ENCODE measurements at regions not wholly inside any gene's neighbourhood (a gene's known extent, or its start where the extent isn't known, plus 50 kb on each side); places are given as distances from the start of the nearest gene placed in this dataset.
"Not testable (repeated sequence)": the region's sequence is repeated elsewhere in the genome, so short reads cannot be mapped to it uniquely, and the experiment has no call there.

DNA sequence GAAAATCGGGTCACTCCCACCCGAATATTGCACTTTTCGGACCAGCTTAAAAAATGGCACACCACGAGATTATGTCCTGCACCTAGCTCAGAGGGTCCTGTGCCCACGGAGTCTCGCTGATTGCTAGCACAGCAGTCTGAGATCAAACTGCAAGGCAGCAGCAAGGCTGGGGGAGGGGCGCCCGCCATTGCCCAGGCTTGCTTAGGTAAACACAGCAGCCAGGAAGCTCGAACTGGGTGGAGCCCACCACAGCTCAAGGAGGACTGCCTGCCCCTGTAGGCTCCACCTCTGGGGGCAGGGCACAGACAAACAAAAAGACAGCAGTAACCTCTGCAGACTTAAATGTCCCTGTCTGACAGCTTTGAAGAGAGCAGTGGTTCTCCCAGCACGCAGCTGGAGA, 405.3 kb downstream of the PTH2R start:
- not testable (repeated sequence) for DNase-seq

GRCh38 chr2:208819190-208819589, 412.6 kb downstream of the PTH2R start:
- no peak for DNase-seq

GRCh38 chr2:208820014-208820688, 413.6 kb downstream of the PTH2R start:
- peak in 1 of 2 experiments; percentile 16 for DNase-seq

GRCh38 chr2:208827109-208827508, 420.5 kb downstream of the PTH2R start:
- DNase-seq, result no peak

DNA sequence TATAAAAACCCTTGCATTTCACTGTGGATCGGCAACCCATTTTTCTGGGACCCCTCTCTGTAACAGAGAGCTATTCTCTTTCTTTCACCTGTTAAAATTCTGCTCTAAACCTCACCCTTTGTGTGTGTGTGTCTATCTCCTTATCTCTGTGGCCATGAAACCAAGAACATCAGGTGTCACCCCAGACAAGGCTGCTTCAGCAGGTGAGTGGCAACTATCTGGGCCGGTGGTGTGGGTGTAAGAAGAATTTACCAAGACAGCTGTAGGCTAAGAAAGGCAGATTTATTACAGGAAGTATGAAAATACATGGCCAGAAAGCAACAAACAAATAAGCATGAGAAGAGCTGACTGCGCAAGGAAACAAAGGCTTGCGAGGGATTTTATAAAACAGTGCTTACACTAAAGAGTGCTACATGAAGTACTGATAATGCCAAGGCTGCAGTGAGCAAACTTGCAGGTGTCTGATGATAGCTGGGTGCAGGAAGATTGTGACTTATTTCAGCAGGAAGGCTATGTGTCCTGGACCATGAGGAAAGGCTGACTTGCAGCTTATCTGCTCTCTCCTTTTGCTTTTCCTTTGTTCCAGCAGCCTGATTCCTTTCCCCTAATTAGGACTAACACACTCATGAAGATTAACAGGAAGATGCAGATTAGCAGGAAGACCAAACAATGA, 421.1 kb downstream of the PTH2R start:
- DNase-seq, result no peak

- no peak for DNase-seq
Observed at GRCh38 chr2:208830203-208830602, 423.6 kb downstream of the PTH2R start.

DNA sequence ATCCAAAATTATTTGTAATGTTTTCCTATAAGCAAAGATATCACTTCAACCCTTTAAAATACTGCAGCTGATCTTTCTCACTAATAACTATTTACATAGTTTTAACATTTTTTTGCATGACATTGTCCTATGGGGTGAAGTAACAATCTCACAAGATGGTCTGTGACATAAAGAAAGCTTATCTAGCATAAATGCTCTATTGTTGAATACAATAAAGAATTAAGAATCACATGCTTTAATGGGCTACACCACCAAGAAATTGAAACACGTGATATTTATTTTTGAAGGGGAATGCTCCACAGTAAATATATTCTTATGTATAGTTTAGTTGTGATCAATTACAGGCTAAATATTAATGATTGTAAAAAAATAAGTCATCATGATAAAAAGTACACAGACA, 441.1 kb downstream of the PTH2R start:
- no peak for DNase-seq

DNA sequence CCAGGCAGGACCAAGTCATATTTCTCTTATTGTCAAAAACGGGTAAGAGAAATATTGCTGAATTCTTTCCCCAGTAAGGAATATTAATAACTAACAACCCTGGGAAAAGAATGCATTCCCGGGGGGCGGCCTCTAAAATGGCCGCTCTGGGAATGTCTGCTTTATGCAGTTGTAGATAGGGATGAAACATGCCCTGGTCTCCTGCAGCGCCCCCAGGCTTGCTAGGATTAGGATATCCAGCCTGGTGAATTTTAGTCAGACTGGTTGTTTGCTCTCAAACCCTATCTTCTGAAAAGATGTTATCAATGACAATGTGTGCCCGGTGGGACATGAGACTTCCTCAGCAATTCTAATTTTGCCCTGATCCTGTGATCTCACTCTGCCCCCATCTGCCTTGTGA, 448.1 kb downstream of the PTH2R start:
- DNase-seq, result no peak

- DNase-seq, result no peak
Observed at GRCh38 chr2:208867374-208867773, 460.8 kb downstream of the PTH2R start.

DNA sequence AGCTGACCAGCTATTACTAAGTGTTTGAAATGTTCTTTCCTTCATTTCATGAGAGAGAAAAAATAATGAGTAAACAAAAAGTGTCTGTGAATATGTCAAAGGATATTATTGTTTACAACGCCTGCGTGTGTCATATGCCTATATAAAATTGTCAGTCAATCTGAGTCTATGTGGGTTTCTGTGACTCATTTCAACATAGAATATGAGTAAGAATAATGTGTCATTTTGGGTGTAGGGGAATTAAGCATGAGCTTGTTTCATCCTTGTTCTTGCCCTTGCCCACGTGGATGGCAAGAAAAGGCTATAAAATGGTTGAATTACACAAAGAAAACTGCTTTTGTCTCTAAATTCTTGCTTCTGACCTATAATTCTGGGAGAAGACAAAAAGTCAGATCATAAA, 466.0 kb downstream of the PTH2R start:
- no peak for DNase-seq

DNA sequence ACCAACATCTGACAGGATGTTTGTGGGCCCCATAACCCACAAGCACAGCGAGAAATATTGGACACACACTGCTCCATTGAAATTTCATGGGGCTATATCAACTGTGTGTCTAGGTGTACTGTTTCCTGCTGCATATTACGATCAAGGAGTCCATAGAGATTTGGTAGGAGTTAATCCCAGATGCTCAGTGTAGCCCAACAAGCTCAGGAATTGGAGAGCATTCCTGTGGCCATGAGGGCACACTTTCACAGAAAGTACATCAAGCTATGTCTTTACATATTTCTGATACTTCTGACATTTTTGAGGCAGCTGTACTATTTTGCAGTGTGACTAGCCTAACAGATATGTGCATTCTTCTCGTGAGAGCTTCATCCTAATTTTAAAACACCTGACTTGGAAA, 473.1 kb downstream of the PTH2R start:
- no peak for DNase-seq

GRCh38 chr2:208880171-208880570, 473.6 kb downstream of the PTH2R start:
- no peak for DNase-seq

- DNase-seq, result no peak
Observed at GRCh38 chr2:208890486-208890885, 483.9 kb downstream of the PTH2R start.

DNA sequence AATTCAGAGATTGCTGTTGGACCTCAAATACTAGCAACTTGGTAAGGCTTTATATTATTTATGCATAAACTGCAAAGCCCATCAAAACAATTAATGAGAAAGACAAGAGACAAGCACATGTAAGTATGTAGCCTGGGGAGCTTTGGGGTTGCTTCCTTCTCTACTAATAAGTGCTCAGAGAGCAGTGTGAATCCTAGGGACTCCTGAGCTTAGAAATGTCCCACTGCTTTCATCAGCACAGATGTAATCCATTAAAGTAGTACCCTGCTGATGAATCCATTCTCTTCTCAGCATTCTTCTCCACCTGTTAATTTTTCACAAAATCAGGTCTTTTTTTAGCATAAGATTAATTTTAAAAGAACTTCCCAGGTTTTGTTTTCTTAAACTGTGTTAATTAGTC, 485.6 kb downstream of the PTH2R start:
- no peak for DNase-seq

DNA sequence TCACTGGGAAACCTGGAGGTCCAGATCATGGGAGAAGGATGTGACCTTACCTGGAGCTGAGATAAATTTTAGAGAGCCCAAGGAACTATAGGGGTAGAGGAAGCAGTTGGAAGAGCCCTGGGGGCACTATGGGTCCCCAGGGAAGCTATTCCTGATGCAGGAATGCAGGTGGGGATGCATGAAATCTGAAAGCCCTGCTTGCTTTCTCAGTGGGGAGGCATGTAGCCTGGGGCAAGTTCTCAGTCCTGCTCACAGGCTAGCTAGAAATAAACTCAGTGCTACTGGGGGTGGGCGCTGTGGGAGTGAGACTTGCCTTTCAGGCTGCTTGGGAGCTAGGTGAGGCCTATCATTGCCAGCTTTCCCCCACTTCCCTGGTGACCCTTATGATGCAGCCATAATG, 499.7 kb downstream of the PTH2R start:
- DNase-seq, result no peak

DNA sequence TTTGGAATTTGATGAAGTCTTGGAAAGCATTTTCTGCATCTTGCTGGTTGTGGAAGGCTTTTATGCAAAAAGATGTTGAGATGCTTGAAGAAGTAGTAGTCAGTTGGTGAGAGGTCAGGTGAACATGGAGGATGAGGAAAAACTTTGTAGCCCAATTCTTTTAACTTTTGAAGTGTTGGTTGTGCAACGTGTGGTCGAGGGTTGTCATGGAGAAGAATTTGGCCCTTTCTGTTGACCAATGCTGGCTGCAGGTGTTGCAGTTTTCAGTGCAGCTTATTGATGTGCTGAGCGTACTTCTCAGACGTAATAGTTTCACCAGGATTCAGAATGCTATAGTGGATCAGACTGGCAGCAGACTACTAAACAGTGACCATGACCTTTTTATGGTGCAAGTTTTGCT, 508.4 kb upstream of the MAP2 start:
- no peak for DNase-seq

GRCh38 chr2:208916881-208917280, 507.0 kb upstream of the MAP2 start:
- DNase-seq, result no peak

GRCh38 chr2:208921358-208921757, 502.5 kb upstream of the MAP2 start:
- not testable (repeated sequence) for DNase-seq

- no peak for DNase-seq
Observed at GRCh38 chr2:208927867-208928266, 496.0 kb upstream of the MAP2 start.

DNA sequence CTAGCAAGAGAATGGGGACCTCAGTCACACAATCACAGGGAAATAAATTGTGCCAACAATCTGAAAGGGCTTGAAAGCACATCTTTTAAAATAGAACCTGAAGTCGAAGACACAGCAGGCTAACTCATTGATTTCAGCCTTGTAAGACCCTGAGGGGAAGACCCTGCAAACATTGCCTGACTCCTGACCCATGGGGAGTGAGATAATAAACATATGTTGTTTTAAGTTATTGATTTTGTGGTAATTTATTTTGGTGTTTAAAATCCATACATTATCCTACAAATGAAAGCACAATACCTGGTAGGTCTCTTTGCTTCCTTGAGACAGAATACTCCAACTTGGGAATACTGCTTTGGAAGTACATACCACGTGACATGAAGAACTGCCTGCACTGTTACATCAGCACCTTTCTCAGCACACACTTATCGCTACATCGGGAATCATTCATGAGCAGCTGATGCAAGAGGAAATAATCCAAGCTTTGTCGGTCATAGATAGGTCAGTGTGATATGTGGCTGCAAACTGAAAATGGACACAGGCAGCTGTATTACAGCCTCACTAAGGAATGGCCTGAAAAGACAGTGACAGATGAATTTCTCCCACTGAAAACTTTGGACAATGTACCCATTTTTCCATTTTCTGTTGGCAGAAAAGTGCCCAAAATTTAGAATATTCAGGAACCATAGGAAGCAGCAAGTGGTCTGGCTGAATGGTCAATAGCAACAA, 494.5 kb upstream of the MAP2 start:
- DNase-seq, result no peak

- no peak for DNase-seq
Observed at GRCh38 chr2:208929894-208930427, 493.9 kb upstream of the MAP2 start.

DNA sequence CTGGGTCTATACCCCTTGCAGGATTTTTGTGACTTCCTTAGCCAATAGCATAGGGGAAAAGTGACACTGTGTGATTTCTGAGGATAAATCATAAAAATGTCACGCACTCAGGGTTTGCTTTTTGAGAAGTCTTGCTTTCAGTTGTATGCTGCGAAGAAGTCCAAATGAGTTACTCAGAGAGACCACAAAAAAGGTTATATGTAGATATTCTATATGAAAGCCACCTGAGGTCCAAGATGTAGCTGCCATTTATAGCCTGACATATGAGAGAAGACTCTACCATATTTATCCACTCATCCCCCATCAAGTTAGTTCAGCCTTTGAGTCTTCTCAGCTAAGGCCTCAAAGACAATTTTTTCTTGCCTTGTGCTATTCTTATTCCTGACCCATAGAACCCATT, 488.3 kb upstream of the MAP2 start:
- no peak for DNase-seq

- no peak for DNase-seq
Observed at GRCh38 chr2:208937521-208937920, 486.3 kb upstream of the MAP2 start.

- no peak for DNase-seq
Observed at GRCh38 chr2:208939852-208940251, 484.0 kb upstream of the MAP2 start.

All from NCI-H526 (cell line).